ENCODE measurements at regions not wholly inside any gene's neighbourhood (a gene's known extent, or its start where the extent isn't known, plus 50 kb on each side); places are given as distances from the start of the nearest gene placed in this dataset.

DNA sequence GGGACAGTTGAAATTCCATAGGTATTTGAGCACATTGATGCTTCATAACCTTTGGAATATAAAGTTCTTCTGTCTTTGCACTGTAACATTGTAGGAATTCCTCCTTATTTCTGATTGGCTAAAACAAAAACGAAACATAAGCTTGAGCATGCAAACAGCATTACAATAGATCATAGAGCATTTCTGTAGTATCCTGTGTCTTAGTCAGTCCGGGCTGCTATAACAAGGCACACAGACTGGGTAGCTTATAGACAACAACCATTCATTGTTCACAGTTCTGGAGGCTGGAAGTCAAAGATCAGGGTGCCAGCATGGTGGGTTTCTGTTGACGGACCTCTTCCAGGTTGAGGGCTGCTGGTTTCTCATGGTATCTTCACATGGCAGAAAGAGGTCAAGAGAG, 188.7 kb upstream of the SOX21 start:
- TF ChIP-seq, protein P1, sequence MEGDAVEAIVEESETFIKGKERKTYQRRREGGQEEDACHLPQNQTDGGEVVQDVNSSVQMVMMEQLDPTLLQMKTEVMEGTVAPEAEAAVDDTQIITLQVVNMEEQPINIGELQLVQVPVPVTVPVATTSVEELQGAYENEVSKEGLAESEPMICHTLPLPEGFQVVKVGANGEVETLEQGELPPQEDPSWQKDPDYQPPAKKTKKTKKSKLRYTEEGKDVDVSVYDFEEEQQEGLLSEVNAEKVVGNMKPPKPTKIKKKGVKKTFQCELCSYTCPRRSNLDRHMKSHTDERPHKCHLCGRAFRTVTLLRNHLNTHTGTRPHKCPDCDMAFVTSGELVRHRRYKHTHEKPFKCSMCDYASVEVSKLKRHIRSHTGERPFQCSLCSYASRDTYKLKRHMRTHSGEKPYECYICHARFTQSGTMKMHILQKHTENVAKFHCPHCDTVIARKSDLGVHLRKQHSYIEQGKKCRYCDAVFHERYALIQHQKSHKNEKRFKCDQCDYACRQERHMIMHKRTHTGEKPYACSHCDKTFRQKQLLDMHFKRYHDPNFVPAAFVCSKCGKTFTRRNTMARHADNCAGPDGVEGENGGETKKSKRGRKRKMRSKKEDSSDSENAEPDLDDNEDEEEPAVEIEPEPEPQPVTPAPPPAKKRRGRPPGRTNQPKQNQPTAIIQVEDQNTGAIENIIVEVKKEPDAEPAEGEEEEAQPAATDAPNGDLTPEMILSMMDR (conservative IDR thresholded peaks at IDR 0.05 in 1 of 2, IDR thresholded peaks at IDR 0.05 in 1 of 2; ENCODE audit: low read depth in 1 of 2, low read length in 2 of 2) = no peak
- no peak for TF ChIP-seq EZH2 (IDR thresholded peaks at IDR 0.05; ENCODE audit: low read length, missing control alignments)
